Left lobe of liver (tissue), 2 donors: ENCODE measurements at regions not wholly inside any gene's neighbourhood (a gene's known extent, or its start where the extent isn't known, plus 50 kb on each side); places are given as distances from the start of the nearest gene placed in this dataset.

Experiments used
- ATAC-seq: fragments of 200-7000 bp; cut with Tn5 transposase; one replicate; pipeline ENCODE4 v1.9.1; 2020; ENCODE audit warnings: mild to moderate bottlenecking, moderate library complexity
- DNase-seq: peaks from one replicate; pipeline ENCODE4 v3.0.0-alpha.2; 2020; ENCODE audit warnings: low spot score
- donor health status: DM: no; HTN: no; CAD: no; lungs with moderate emphysema.
- donor health status: DM: no; HTN: yes; CAD: no.

DNA sequence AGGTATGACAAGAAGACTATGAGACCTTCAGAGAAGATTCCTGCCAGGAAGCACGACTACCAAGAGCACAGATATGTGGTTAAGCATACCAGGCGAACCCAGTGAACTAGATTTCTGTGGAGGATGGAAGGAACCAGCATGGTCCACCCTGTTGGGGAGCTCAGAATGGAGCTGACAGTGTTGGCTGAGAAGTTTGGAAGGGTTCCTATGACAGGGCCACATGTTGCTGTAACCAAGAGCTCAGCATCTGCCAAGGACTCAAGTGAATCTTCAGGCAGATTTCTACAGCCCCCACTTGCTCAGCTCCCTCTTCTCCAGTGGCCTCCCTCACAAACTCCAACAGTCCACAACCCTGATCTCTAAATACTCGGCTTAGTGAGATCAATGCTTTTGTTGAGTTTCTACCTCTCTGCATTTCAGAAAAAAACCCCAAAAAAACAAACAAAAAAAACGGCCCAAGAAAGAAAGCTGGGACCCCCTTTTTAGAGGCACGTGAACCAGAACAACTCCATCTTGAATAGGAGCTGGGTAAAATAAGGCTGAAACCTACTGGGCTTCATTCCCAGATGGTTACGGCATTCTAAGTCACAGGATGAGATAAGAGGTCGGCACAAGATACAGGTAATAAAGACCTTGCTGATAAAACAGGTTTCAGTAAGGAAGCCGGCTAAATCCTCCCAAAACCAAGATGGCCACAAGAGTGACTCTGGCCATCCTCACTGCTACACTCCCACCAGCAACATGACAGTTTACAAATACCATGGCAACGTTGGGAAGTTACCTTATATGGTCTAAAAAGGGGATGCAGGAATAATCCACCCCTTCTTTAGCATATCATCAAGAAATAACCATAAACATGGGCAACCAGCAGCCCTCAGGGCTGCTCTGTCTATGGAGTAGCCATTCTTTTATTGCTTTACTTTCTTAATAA lies 691.1 kb downstream of the UQCRFS1 start:
- DNase-seq (no peak), ATAC-seq (no peak)

DNA sequence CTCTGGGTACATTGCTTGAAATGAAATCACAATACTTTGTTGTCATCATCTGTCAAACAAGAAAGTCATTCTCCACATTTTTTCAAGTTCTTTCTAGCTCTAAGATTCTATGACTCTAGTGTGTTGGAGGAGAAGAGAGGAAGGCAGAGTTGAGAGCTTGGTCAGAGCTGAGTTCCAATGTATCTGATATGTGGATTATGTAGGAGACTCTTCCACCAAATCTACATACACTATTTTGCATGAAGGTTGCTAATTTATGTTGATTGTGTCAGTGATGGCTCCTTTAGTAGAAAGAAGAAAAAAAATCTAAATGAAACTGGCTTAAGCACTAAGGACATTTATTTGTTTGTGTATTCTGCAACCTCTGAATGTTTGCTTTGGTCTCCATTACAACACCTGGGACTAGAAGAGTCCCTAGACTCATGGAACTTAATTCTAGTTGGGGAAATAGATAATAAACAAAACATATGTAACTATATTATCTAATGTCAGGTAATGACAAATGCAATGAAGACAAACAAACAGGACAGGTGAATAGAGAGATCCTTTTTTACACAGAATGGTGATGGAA lies 691.9 kb downstream of the UQCRFS1 start:
- no peak for DNase-seq
- peak; percentile 38 for ATAC-seq

DNA sequence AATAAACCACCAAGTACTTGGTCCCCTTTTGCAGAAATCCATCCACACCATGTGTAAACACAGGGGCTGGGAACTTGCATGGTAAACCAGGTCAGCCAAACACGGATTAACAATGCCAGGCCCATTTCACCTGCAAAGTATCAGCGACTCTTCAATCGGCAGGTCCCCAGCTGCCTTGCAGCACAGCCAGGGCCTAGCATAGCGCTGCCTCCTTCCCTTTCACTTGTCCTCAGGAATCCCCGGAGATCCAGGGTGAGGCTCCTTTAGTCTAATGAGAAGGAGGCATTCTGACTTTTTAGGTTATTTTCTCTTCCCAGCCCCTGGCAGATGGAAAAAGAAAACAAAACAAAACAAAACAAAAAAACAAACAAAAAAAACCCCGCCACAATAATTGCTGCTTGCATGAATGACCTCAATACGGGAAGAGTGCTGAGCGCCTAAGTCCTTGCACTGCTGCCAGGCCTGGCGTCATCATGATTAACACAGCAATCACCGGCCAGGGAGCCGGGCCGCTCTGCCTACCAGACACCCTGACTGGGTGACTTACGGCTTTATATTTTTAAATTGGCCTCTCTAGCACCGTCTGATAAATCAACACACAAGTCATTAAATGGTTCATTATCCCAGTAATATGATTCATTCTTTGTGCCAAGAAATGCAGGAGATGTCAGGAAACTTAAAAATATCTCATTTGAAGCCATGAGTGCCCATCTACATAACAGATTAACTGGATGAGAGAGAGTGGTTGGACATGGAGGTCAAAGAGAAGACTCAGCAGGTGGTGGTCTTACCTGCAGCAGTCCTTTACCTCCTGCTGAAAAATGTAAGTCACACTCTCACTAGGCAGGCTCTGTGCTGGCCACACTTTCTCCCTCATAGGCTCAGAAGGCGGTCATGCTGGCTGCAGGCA lies 692.7 kb downstream of the UQCRFS1 start:
- DNase-seq (peak; percentile 84), ATAC-seq (peak; percentile 96)

DNA sequence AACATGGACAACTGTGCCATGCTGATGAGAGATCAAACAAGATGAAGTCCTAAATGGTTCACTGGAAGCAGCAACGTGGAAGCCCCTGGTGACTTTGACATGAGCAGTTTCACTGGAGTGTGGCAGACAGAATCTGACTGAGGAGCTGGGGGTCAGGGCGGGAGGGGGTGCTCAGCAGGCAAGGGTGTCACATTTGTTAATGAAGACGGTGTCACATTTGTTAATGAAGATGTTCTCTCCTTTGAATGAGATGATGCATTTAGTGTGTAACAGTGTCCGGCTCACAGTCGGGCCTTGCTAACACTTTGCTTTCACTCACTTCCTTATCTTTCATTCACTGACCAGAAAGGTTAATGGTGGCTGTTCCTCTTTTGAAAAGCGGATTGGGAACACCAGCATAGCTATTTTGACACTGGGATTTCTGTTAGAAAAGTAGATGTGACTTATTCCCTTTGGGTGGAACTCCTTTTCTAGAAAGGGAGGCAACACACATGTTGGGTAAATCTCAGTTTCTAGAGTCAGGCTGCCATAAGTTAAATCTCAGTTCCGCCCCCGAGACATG lies 693.7 kb downstream of the UQCRFS1 start:
- no peak for DNase-seq
- ATAC-seq, result no peak

DNA sequence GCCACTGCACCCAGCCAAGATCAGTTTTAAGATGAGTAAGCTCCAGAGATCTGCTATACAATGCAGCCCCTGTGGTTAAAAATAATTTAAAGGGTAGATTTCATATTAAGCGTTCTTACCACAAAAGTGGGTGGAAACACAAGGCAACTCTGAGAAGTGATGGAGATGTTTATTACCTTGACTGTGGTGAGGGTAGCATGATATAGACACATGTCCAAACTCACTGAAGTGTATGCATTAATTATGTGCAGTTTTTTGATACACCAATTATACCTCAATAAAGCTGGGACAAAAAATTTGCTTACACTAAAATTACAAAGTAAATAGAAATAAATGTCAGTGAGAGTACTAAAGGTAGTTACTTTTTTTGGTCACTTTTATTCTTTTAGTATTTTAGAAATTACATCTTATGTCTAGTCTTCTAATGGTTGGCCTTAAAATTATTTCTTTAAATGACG lies 696.5 kb downstream of the UQCRFS1 start:
- ATAC-seq (no peak), DNase-seq (no peak)

DNA sequence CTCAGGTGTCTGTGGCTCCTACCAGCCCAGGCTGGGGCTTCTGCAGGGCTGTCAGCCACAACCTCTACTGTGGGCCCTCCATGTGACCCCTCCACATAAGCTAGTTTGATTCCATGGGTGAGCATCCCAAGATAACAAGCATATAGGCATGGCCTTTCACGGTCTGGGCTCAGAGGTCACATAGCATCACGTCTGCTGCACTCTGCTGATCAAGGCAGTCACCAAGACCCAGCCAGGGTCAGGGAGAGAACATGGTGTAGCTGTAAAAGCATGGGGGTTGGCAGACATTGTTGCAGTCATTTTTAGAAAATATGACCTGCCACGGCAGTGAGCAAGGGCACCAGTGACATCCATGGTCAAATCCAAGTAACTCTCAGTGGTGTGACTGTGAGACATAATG lies 698.8 kb downstream of the UQCRFS1 start:
- DNase-seq (no peak), ATAC-seq (no peak)

DNA sequence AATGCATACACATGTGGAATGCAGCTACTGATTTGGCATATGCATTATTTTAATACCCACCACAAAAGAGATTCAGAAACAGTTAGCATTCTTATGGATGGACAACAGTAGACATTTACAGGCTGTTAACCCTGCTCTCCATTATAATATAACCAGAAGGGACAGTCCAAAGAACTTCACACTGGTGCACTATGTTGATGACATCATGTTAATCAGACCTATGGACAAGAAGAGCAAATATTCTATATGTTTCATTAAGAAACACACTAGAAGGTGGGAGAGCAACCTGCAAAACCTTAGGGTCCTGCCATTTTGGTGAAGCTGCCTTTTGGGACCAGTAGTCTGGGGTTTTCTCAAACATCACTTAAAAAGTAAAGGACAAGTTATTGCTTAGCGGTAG lies 701.3 kb downstream of the UQCRFS1 start:
- no peak for ATAC-seq
- DNase-seq, result no peak

DNA sequence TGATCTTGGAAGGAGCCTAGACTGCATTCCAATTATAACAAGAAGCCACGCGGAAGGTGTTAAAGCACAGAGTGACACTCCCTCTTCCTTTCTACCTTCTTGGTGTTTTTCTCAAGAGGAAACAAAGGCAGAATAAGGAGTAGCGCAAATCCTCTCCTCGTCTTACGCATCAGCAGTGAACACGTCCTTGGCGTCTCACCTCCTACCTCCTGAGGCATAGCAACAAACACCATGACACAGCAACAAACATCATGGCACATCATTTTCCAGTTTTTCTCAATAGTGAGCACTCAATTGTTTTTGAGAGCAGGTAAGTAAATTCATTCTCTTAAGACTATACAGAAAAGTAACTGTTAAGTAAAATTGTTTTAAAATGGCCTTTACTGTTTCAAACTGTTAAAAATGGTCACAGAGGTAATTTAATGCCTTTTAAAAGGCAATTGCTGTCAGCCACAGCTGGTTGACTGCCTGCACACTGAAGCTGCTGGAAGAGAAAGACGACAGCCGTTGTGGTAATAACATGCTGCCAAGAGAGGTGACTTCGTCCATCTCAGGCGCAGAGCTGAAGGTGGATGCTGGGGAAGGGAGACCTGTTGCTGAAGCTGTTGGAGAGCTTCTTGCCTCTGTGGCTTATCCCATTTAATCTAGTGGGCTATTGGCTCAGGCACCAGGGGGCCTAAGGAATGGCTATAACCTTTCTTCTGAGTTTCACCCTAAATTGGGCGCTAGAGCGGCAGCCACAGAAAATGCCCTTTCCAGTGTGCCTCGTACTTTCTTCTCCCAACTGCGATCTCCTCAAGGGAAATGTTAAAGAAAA lies 703.7 kb downstream of the UQCRFS1 start:
- no peak for ATAC-seq
- no peak for DNase-seq

DNA sequence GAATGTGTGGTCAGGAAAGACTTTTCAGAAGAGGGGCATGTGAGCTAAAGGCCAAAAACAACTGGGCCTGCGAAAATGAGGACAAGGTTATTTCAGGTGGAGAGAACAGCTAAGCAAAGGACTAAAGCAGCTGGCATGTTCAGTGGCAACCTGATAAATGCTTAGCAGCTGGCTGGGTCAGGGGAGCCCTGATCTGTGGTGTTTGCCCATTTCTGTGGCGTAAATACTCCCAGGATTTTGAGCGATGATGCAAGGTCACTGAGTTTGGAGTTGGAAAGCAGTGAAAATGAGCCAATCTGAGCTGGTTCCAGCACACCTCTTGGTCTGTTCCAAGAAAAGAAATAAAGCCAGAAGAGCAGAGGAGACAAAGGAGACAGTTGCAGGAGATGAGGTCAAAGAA lies 704.3 kb downstream of the UQCRFS1 start:
- ATAC-seq (peak; percentile 96), DNase-seq (peak; percentile 83)

DNA sequence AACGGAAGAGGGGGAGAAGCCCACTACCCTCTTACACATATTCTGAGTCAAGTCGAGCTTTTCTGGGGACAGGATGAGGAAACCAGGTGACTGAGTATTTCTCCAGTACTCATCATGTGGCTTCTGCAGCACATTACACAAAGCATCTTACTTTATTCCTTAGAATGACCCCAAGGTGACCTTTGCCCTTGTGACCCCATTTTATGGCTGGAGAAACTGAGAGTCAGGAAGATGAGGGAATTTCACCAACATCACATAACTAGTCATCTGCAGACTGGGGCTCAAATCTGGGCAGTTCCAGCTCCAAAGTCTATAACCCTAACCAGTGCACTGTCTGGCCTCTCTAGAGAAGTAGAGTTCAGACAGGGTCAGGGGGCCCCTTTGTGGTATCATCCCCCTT lies 707.0 kb downstream of the UQCRFS1 start:
- DNase-seq, result no peak
- no peak for ATAC-seq

DNA sequence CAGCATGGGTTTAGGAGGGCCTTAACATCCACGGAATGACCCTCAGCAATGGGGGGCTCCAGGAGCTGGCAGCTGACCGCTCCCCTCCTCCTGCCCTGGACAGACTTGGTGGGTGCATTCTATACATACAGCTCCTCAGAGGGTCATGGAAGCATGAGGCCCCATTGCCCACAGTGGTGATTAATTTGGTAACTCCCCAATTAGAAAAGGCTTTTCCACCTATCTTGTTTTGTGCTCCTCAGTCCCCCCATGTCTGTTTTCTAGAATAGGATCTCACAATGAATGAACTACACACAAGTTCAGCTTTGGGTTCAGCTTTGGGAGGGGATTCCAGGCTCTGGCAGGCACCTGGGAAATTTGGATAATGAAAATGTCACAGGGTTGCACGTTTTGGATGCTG lies 707.8 kb downstream of the UQCRFS1 start:
- DNase-seq (no peak), ATAC-seq (no peak)

DNA sequence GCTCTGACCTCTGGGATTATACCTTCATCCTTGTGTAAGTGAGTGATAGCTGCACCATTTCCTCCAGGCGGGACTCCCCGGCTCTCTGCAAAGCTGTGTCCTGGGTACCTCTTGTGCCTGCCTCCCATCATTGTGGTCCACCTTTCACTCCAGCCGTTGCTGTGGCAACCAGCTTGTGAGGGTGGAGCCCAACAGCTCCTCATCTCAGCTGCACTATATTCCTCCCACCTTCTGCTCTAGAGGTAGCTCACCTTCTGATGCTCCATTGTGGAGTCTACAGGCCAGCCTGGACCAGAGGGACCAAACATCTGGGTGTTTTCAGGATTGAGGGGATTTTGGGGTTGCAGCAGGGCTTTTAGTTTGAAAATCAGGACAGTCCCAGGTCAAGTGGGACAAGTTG lies 708.2 kb downstream of the UQCRFS1 start:
- ATAC-seq (no peak), DNase-seq (no peak)

DNA sequence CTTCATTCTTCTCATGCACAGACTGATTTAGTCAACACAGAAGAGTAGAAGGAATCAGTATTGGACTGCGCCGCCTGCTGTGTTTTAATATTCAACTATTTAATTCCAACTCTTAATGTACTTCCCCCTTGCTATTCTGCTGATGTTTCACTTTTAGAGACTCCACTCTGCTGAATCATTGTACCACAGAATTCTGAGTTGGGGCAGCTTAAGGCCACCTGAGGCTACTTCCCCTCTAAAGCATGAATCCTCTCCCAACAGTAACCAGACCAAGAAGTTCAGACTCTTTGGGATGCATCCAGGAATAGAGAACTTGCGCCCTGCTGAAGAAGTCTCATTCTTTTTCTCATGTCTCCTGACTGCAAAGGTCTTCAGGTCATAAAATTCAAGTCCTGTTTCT lies 708.8 kb downstream of the UQCRFS1 start:
- DNase-seq (no peak), ATAC-seq (no peak)

DNA sequence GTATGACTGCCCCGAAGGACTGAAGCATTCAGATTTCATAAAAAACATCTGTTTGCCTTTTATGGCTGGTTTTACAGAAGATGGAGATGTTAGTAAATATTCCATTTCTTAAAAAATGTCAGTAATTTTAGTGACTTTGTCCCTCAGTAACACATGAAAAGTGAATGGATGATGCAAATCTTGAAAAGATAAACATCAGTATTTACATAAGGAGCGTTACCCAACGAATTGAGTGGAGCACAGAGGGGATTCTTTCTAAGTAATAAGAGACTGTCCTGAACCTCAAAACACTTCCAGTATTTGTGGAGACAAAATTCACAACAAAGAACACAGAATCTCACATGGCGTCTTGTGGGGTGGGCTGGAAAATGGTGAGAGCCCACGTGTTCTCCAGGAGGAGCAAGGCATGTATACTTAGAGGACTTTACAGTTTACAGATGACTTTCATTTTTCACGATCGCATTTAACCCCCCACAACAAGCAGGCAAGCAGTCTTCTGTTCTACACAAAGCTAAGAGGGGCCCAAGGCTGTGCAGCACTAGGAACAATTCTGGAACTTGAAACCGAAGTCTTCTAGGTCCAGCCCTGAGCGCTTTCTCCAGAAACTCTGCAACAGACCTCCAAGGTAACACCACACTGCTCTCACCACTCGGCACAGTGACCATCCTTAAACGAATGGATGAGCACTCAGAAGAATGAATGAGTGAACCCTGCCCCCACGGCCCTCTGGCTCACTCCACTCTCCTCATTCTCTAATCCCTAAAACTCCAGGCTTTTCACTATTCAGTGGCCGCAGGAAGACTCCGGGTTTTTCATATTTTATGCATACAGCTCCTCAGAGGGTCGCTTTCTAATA lies 709.8 kb downstream of the UQCRFS1 start:
- DNase-seq (no peak), ATAC-seq (peak; percentile 41)

DNA sequence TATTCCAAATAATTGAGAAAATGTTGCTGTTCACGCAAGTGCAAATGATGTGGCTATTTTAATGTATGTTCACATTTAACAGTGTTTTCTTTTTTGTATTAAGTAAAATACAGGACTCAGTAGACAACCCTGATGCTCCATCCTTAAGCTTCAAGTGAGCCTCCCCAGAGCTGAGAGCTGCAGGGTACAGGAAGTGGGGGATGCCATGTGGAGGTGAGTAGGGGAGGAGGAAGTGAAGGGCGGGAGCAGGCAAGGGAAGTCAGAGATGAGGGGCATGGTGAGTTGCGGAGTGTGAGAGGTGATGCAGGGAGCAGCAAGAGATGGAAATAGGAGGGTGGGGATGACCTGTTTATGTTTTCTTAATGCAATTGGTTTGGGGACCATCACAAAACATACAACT lies 711.0 kb downstream of the UQCRFS1 start:
- DNase-seq (no peak), ATAC-seq (no peak)

DNA sequence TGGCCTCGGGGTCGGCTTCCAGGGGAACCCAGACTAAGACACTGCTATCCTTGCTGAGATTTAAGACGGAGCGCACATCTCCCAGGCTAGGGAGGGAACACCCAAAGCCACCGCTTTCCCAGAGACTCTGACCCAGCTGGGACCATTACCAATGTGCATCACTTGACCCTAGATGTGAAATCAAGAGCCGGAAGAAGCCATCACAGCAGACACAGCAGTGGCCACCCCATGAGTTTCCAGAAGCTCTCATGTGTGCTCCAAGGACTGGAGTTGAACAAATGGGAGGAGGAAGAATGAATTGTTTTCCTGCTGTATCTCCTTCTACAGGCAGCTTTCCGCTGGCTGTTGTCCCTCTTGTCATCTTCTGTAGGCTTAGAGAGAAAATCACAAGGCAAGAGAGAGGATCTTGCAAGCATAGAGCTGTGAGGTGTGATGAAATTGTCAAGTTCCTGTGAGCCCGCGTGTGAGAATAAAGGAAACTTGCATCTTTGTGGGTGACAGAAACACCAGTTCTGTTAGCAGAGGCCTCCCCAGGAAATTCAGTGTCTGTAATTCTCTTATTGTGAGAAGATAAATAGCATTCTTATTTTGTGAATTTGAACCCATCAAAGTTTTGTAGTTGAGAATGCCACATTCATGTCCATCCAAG lies 711.8 kb downstream of the UQCRFS1 start:
- ATAC-seq, result no peak
- DNase-seq, result no peak

DNA sequence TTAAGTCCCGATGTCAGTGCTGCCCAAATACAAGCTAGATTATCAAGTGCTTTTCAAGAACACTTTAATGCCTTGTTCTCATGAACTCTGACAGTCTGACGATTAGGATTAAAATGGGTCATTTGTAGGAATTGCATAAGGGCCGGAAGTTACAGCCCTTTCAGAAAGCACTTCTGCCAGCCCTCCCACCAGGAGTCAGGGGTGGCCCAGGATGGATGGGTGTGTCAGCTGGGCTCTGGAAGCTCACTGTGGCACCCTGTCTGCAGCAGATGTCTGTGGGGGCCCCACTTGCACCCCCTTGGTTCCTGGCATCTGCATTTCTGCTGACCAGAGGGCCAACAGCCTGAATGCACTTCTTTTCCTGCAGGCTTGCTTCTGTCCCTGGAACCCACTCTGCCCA lies 712.7 kb downstream of the UQCRFS1 start:
- ATAC-seq, result no peak
- no peak for DNase-seq

DNA sequence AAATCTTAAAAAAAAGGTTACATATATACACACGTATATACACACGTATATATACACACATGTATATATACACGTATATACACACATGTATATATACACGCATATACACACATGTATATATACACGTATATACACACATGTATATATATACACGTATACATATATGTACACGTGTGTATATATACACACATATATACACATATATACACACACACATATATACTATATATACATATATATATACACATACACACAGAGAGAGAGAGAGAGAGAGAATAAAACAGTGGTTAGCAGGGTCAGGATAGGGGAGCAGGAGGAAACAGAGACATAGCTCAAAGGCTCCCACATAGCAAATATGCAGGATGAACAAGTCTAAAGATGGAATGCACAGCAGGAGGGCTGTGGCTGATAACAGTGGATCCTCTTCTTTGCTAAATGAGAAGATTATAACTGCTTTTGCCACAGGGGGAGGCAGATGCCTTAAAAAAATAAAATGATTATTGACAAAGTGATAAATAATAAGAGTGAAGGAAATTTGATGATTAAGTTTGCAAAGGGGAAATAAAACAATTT lies 714.5 kb downstream of the UQCRFS1 start:
- no peak for DNase-seq
- no peak for ATAC-seq
